AML-193 (cell line): ENCODE measurements at regions not wholly inside any gene's neighbourhood (a gene's known extent, or its start where the extent isn't known, plus 50 kb on each side); places are given as distances from the start of the nearest gene placed in this dataset.
"Not testable (repeated sequence)": the region's sequence is repeated elsewhere in the genome, so short reads cannot be mapped to it uniquely, and the experiment has no call there.

ENCODE experiments used
- DNase-seq, 2 experiments: peaks; one replicate each; lab custom pipeline; 2025; lab: John Stamatoyannopoulos, UW

DNA sequence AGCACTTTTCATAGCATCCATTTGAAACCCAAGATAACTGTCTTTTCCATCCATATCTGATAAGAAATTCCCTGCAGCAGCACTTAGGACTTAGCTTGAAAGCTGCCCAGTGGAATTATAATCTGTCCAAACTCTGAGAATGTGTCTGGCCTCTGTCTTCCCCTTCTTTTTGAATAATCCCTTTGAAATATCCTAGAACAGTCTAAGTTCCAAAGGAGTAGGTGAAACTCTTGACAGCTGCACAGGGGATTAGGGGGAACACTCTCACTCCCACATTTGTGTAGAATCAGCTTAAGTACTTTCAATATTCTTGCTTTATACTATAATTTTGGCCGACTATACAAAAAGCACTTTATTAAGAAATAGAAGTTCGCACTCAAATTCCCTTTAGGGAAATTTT, 157.7 kb downstream of the PAPSS1 start:
- DNase-seq: no peak

DNA sequence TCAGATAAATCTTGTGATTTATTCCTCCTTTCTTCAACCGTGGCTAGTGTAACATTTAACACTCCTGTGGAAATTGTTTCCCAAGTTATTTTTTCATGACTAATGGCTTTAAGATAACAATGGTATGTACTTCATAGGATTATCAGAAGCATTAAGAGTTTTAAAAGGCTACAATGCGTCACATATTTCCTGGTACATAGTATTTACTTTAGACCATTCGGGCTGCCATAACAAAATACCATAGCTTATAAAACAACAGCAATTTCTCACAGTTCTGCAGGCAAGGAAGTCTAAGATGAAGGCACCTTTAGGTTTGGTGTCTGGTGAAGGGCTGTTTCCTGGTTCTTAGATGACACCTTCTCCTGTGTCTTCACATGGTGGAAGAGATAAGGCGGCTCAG, 158.6 kb downstream of the PAPSS1 start:
- DNase-seq: no peak

DNA sequence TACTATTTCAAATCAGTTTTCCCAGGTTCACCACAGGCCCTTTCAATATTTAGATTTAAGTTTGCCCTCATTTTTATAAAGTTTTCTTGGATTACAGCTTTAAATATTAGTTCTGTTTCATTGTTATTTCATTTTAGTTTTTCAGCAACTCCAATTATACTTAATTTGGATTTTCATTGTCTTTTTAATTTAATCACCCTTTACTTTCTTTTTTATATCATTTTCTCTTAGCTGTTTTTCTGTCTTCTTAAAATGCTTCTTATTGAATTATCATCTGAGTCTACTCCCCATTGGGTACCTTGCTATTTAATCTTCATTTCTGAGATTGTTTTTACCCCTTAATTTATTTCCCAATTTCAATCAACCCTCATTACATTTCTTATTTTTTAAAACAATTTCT, 160.4 kb downstream of the PAPSS1 start:
- DNase-seq: no peak

DNA sequence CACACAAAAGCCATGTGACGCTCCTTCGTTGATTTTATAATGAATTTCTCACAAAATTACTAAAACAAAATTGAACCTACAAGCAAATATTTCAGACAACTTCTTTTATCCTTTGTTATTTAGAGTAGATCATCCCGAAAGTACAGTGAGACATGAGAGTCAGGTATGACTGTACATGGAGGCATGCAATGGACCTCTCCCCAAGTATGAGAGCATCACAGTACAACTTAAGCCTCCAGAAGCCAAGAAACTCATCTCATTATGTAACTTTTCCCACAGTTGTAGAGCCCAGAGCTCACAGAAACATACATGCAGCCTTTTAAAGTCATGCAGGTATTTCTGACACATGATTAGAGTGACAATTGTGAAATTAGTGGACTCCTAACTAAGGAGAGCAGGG, 167.7 kb downstream of the PAPSS1 start:
- DNase-seq: no peak

DNA sequence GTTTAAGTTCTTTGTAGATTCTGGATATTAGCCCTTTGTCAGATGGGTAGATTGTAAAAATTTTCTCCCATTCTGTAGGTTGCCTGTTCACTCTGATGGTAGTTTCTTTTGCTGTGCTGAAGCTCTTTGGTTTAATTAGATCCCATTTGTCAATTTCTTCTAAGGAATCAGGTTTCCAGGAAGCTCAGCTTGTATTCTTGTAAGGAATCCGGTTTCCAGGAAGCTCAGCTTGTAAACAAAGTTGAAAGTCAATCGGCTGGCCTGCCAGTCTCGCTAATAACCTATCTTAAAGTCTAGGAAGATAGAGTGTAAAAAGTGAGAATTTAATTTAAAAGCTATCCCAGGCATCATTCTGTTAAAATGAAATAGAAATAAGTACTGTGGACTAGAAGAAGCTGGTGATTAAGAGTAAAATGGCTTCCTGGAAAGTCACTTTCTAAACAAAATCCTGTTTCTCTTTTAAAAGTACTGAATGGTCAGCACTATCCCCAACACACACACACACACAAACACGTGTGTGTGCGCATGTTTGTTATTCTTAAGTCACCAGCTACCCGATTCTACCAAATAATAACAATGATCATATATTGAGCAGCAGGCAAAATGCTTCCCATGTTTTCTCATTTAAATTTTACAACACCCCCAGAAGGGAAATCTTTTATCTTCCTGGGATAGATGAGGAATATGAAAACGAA, 171.7 kb downstream of the PAPSS1 start:
- DNase-seq: no peak

DNA sequence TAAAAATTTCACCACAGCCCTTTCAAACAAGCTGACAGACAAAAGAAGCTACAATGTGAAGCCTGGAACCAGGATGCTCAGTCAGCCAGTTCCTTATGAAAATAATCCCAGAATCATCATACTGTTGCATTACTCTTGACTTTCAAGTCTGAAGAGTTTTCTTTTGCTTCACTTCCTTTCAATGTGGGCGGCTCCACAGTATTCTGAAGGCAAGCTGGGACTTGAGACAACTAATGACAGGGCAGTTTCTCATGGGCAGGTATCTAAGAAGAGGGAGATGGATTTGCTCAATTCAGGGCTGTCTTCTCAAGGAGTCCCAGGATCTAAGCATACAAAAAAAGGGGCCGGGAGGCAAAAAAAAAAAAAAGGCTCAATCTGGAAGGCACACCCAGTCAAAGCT, 173.4 kb downstream of the PAPSS1 start:
- no peak for DNase-seq

DNA sequence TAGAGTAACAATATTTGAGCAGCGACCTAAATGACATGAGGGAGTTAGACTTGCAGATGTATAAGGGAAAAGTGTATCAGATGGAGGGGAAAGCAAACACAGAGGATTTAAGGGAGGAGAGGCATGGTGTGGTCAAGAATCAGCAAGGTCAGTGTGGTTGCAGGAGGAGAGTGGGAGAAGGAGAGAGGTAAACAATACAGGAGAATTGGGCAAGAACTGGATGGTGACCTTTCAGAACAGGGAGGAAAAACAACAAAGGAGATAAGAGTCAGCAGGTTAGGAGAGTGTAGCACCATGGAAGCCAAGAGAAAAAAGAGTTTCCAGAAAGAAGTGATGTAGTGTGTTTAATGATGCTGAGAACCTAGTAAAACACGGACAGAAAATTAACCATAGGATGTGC, 178.5 kb downstream of the PAPSS1 start:
- no peak for DNase-seq

DNA sequence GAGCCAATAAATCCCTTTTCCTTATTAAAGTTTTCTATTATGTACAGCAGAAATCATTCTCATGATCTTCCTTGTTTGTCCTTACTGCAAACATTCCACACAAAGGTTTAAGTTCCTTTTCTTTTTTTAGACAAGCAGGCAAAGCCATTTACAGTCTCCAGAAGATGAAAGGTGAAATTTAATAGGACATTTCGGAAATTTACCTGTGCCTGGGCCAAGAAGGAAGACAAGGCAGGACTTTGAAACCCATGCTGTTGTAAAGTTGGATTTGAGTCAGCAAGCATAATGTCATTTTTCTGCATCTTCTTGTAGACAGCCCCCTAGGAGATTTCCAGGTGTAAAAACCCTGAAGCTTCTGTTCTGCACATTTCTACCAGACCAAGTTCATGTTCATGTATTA, 188.1 kb downstream of the PAPSS1 start:
- DNase-seq: no peak

DNA sequence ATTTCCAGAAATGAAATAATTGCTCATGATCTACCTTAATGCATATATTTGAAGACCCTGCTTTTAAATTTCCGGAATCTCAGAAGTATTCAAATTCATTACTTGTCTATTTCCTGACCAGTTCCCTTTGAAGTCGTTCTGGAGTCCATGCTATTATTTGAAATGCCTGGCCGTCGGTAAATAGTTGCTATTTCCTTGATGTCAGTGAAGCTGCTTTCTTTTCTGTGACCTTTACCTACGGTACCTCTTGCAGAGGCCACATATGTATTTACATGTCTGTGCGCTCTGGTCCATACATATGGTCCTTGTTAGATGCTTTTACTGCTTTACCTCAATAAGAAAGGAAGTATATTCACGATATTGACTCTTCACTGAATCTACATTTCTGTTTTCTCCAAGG, 199.7 kb downstream of the PAPSS1 start:
- DNase-seq: no peak

DNA sequence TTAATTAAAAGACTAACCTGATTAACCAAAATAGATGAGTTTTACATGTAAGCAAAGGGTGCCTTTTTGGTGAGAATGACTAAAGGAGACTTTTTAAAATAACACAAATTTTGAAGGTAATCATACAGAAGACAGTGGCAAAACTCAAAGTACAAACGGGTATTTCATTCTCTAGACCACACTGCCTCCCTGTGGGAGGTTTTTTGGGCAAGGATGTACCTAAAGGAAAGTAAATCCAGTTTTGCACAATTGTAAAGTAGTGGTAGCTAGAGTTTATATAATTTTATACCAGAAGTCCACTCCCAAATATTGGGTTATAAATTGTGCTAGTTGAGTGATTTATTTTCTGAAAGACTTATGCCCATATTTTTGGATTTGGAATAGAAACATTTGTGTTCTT, 201.0 kb downstream of the PAPSS1 start:
- DNase-seq: no peak

DNA sequence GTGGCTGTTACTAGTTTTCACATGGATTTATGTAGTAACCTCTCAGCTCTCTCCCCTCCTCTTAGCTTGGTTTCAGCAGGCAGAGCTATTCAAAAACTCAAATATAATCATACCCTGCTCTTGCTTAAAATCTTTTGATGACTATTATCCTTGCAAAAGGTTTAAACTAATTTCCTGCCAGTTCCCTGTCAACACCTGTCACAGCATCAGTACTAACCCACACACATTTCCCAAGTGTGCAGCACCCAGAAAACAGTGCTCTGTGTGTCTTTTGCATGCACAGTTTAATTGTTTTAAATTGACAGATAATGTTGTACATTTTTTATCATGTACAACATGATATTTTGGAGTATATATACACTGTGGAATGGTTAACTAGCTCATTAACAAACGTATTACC, 202.0 kb downstream of the PAPSS1 start:
- no peak for DNase-seq

DNA sequence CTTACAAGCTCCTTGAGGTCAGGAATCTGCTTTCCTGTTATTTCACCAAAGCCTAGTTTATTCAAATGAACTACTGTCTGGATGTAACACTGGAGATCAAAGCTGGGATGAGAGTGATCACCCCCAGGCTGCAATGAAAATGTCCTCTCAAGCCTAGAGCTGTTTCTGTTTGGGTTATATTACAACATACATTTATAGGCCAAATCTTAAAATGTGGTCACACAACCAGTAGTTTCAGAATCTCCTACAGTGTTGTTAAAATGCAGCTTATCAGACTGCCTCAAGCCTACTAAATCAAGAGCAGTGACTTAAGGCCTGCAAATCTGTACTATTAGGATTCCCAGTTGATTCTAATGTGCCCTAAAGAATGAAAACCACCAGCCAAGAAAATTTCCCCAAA, 207.5 kb downstream of the PAPSS1 start:
- no peak for DNase-seq

DNA sequence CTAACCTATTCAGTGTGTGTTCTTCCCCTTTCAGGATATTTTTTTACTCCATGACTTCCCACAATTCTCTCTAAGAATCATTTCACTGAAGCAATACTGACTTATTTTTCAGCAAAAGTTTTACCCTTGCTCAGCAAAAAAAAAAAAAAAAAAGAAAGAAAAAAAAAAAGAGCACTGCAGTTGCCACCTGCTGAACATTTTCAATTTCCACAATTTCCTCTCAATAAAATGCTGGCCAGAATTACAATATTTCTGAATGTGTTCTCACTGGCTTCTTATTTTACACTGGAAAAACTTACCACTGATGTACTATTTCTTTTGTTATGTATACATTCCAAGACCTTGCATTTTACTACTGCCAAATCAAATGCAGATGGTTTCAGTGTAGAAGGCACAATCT, 210.4 kb downstream of the PAPSS1 start:
- no peak for DNase-seq

DNA sequence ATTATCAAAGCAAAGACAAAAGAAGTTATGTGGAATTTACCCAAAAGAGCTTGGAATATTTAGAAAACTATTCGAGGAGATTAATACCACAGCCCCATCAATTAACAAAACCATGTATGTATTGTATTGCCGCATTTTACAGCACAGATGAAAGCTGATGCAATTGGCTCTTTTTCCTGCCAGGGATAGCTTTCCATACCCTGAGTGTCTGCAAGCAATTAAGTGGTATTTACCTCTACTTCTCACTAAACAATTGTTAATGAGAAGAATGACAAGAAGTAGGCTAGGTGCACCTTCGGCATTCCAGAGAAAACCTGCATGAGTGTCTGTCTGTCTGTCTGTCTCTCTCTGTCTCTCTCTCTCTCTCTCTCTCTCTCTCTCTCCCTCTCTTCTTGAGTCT, 219.5 kb downstream of the PAPSS1 start:
- DNase-seq: no peak

DNA sequence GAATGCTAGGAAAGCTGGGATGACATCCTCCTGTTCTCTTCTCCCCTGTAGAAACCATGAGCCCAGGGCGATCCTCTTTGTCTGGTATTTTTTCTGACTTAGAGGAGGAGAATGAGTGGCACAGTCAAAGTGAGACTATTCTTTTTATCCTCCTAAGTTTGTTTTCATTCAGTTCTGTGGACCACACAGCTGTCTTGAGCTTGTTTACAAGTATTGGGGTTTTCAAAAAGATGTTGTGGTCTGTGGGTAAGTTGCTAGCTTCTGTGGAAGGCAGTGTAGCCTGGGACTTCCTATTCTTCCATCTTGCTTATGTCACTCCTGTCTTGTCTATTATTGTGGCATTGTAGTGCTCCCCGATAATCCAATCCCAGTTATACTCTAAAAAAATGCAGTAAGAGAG, 223.0 kb downstream of the PAPSS1 start:
- DNase-seq: no peak

DNA sequence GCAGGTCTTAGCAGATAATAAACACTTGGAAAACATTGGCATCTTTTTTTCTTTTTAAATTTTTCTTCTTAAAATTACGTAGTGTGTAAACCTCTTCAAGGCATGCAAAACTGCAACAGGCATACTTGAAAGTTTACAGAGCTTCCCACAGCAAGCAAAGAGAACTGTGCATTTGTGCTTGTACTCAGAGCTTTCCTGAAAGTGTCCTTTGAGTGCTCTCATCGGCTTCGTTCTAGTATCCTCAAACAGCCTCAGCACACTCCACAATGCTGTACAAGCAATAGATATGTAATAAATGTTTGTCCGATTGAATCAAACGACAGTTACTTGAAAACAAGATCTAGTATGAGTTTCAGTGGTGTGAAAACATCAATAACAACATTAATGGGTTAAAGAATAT, 227.5 kb downstream of the PAPSS1 start:
- DNase-seq: no peak

DNA sequence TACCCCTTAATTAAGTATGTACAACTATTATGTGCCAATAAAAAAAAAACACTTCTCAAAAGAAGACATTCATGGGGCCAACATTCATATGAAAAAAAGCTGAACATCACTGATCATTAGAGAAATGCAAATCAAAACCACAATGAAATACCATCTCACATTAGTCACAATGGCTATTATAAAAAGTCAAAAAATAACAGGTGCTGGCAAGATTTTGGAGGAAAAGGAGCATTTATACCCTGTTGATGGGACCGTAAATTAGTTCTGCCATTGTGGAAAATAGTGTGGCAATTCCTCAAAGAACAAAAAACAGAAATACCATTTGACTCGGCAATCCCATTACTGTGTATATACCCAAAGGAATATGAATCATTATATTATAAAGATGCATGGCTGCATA, 229.9 kb downstream of the PAPSS1 start:
- DNase-seq: no peak

DNA sequence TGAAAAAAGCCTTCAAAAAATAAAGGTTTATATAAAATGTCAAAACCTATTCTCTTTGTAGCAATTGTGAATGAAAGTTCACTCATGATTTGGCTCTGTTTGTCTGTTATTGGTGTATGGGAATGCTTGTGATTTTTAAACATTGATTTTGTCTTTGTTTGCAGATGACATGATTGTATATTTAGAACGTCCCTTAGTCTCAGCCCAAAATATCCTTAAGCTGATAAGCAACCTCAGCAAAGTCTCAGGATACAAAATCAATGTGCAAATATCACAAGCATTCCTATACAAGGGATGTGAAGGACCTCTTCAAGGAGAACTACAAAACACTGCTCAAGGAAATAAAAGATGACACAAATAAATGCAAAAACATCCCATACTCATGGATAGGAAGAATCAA, 236.4 kb downstream of the PAPSS1 start:
- not testable (repeated sequence) for DNase-seq

DNA sequence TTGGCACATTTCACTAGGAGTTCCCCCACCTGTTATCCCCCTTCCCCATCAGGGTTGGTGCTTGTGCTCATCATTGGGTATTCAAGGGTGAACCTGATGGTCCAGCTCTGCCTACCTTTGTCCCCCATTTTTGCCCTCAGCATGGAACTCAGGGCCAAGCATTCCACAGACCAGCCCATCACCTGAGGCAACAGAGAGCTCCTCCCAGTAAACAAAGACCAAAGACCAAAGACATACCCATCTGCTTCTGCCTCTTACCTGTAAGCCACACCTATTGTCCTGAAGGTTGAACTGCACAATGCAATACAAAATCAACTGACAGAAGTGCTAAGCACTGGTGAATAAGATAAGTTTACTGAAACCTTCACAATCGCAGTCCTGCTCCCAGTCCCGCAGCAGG, 237.5 kb downstream of the PAPSS1 start:
- DNase-seq: no peak

DNA sequence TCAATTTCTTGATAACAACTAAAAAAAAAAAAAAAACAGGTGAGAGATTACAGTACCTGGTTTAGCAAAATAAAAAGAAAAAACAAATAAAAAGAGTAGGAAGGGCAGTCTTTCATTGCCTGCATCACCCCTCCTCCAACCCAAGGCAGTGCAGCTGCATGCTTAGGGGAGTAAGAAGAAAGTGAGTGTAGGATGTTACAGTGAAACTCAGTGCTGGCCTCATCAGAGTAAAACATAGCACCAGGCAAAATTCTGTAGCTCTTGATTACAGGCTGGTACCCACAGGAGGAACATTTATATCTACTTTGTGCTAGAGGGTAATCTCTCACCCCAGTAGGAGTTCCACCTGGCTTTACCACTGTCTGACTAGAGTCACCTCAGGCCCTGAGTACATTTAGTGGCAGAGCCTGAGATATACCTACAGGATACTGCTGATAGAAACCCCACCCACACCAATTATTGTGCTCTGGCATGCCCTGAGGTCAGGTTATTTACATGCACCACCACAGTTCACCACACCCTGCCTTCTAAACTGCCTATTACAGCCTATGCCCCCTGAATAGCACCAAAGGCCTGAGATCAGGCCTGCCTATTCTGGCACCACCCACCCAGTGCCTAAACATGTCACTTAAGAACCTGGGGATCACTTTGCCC, 241.6 kb downstream of the PAPSS1 start:
- no peak for DNase-seq

DNA sequence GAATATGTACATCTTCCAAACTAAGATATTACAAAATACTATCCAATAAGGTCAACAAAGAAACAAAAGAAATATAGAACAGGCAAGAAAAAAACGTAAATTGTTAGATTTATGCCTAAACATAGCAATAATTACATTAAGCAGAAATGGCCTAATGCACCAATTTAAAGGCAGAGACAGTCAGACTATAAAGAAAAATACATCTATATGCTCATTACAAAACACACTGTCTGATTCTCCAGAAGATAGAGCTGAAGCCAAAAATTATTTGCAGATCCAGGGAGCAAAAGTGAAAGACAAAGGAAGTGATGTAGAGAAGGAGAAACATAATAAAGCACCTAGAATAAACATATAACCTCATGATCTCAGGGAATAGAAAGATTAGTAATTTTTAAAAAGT, 246.9 kb downstream of the PAPSS1 start:
- DNase-seq: no peak

DNA sequence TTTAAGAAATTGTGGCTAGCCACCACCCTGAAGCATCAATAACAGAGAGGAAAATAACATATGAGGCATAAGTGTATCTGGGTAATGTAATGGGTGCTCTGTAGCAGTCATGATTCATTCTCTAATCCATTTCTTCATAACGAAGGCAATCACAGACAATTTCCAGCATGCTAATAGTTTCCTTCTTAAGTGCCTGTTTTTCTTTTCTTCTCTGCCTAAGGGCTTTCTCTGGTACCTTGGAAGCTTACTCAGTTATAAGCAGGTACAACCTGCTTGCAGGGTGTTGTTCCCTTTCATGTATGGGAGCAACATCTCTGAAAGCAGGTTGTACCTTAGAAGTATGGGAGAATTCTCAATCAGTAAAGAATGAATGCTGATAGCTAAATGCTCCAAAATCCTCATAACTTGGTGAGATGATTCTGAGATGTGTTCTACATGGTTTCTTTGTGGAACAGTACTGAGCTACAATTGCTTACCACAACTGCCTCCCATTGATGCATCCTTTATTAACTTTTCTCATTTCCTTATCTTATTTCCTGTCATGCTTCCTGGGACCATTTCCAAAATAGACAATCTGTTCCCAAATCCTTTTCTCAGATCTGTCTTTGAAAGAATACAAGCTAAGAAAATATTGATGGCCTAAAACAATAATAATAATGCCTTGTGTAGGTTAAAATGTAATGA, 247.6 kb downstream of the PAPSS1 start:
- no peak for DNase-seq

DNA sequence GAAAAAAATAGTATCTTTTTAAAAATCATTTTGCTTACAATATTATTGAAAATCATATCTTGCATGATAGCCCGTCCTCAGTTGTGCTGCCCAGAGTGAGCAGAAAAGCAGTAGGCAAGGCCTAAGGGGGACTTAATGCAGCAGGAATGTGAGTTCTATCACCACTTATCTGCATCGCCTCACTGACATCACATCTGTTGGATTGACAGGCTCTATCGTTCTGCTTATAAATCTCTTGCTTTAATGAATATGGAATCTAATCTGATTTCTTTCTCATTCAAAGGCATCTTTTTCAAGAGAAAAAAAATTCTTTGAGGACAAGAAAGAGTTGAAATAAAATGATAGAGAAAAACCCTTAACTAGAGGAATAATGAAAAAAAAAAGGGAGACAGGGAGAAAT, 249.9 kb downstream of the PAPSS1 start:
- DNase-seq: no peak

DNA sequence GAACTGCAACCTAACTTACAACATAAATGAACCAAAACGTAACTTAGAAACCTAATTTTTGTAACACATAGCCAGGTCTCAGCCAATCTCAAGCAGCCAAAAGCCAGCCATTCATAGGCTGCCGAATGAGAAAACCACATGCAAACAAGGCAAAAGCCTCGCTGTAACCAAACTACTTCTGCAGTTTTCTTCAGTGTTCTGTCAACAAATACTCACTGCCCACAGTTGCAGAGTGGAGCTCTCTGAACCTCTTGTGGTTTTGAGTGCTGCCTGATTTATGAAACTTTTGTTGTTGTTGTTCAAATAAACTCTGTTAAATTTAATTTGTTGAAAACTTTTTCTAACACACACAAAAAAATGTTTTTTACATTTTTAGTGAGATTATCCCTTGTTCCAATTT, 251.2 kb downstream of the PAPSS1 start:
- no peak for DNase-seq
